NCI-H524 (cell line): ENCODE measurements at regions not wholly inside any gene's neighbourhood (a gene's known extent, or its start where the extent isn't known, plus 50 kb on each side); places are given as distances from the start of the nearest gene placed in this dataset.

Experiments
- DNase-seq, 2 experiments: peaks; one replicate each; lab custom pipeline; 2025; lab: John Stamatoyannopoulos, UW

GRCh38 chr11:69918231-69918937 lies 99.2 kb upstream of the FGF3 start:
- no peak for DNase-seq

GRCh38 chr11:69918938-69919650 lies 99.9 kb upstream of the FGF3 start:
- peak; percentile 9 to 62 for DNase-seq

- no peak for DNase-seq
These were observed 100.6 kb upstream of the FGF3 start for GRCh38 chr11:69919659-69920344.

- no peak for DNase-seq
These were observed 101.3 kb upstream of the FGF3 start for GRCh38 chr11:69920345-69921127.

GRCh38 chr11:69921128-69922014 lies 102.2 kb upstream of the FGF3 start:
- DNase-seq = no peak

GRCh38 chr11:69922015-69922595 lies 102.9 kb upstream of the FGF3 start:
- DNase-seq = no peak

GRCh38 chr11:69922596-69923111 lies 103.4 kb upstream of the FGF3 start:
- no peak for DNase-seq

- no peak for DNase-seq
These were observed 104.0 kb upstream of the FGF3 start for GRCh38 chr11:69923196-69923595.

GRCh38 chr11:69923641-69924307 lies 104.6 kb upstream of the FGF3 start:
- no peak for DNase-seq

GRCh38 chr11:69924308-69925161 lies 105.3 kb upstream of the FGF3 start:
- DNase-seq = no peak

- DNase-seq = no peak
These were observed 106.4 kb upstream of the FGF3 start for GRCh38 chr11:69925366-69926196.

GRCh38 chr11:69926376-69927050 lies 107.3 kb upstream of the FGF3 start:
- no peak for DNase-seq

- DNase-seq = no peak
These were observed 108.9 kb upstream of the FGF3 start for GRCh38 chr11:69928121-69928520.

- DNase-seq = no peak
These were observed 109.8 kb upstream of the FGF3 start for GRCh38 chr11:69928975-69929374.

GRCh38 chr11:69930081-69931059 lies 111.2 kb upstream of the FGF3 start:
- no peak for DNase-seq
